WTC11 (cell line): ENCODE measurements at regions not wholly inside any gene's neighbourhood (a gene's known extent, or its start where the extent isn't known, plus 50 kb on each side); places are given as distances from the start of the nearest gene placed in this dataset.
A peak's percentile ranks its signal among the peaks of the same experiment; 100 is the strongest.

Source experiments
- ATAC-seq: fragments of 200-7000 bp; cut with Tn5 transposase; 2 replicates; pipeline ENCODE4 v1.10.0; 2021; ENCODE audit warnings: mild to moderate bottlenecking, moderate library complexity
- CTCF ChIA-PET: fragments of 300-600 bp; sonication (Branson Sonifier 250); formaldehyde crosslinking; loops from one replicate; lab custom pipeline; 2021; ENCODE audit warnings: antibody characterized with exemption; lab: Charles Lee
- POLR2A ChIA-PET: fragments of 350-600 bp; sonication (Branson Sonifier 250); formaldehyde crosslinking; loops from one replicate; lab custom pipeline; 2021; ENCODE audit warnings: antibody characterized with exemption; lab: Charles Lee
- DNase-seq: peaks from one replicate; pipeline ENCODE4 v3.0.0; 2021; ENCODE audit warnings: low spot score
- H3K27ac Mint-ChIP-seq: 2 replicates; pipeline ENCODE4 v1.8.0; 2021; ENCODE audit warnings: mixed read lengths
- H3K27me3 Mint-ChIP-seq: 2 replicates; pipeline ENCODE4 v1.8.0; 2021; ENCODE audit warnings: low read depth, mild to moderate bottlenecking, moderate library complexity, mixed read lengths
- H3K36me3 Mint-ChIP-seq: 2 replicates; pipeline ENCODE4 v1.8.0; 2021; ENCODE audit warnings: mixed read lengths
- H3K4me1 Mint-ChIP-seq: 2 replicates; pipeline ENCODE4 v1.8.0; 2022; ENCODE audit warnings: mixed read lengths
- H3K4me3 Mint-ChIP-seq: 2 replicates; pipeline ENCODE4 v1.8.0; 2021; ENCODE audit warnings: mild to moderate bottlenecking, moderate library complexity, mixed read lengths
- H3K9me3 Mint-ChIP-seq: 2 replicates; pipeline ENCODE4 v1.8.0; 2021; ENCODE audit warnings: mixed read lengths
- ELF4 ChIP-seq: sonication (generic); formaldehyde crosslinking; IDR thresholded peaks from 2 replicates; pipeline ENCODE4 v1.8.1; 2022; ENCODE audit warnings: low read depth, mild to moderate bottlenecking, moderate library complexity, missing genetic modification reagents
- ESRRA ChIP-seq: sonication (generic); formaldehyde crosslinking; IDR thresholded peaks from 2 replicates; pipeline ENCODE4 v1.8.1; 2022; ENCODE audit warnings: mild to moderate bottlenecking, missing genetic modification reagents, borderline replicate concordance
- FOXP1 ChIP-seq: sonication (generic); formaldehyde crosslinking; IDR thresholded peaks from 2 replicates; pipeline ENCODE4 v1.8.0; 2022; ENCODE audit warnings: missing genetic modification reagents, mild to moderate bottlenecking, moderate library complexity, borderline replicate concordance
- GRHL2 ChIP-seq: fragments of 250-450 bp; sonication (Bioruptor Pico); IDR thresholded peaks from 2 replicates; pipeline ENCODE4 v1.8.0; 2022; ENCODE audit warnings: mild to moderate bottlenecking, moderate library complexity; ENCODE audit not compliant: insufficient replicate concordance, severe bottlenecking
- IRF2 ChIP-seq: sonication (generic); formaldehyde crosslinking; IDR thresholded peaks from 2 replicates; pipeline ENCODE4 v1.8.0; 2022; ENCODE audit warnings: low read depth, missing genetic modification reagents, borderline replicate concordance
- MXD4 ChIP-seq: fragments of 250-450 bp; sonication (Bioruptor Pico); IDR thresholded peaks from 2 replicates; pipeline ENCODE4 v1.8.0; 2021; ENCODE audit warnings: mild to moderate bottlenecking, moderate library complexity, borderline replicate concordance
- NFATC4 ChIP-seq: fragments of 250-450 bp; sonication (Bioruptor Pico); IDR thresholded peaks from 2 replicates; pipeline ENCODE4 v1.9.0; 2021; ENCODE audit warnings: mild to moderate bottlenecking
- OVOL2 ChIP-seq: fragments of 250-450 bp; sonication (Bioruptor Pico); IDR thresholded peaks from 2 replicates; pipeline ENCODE4 v1.9.0; 2021; ENCODE audit warnings: mild to moderate bottlenecking, borderline replicate concordance
- RELA ChIP-seq: sonication (generic); formaldehyde crosslinking; IDR thresholded peaks from 2 replicates; pipeline ENCODE4 v1.8.1; 2022; ENCODE audit warnings: missing genetic modification reagents, mild to moderate bottlenecking, borderline replicate concordance
- RORB ChIP-seq: fragments of 250-450 bp; sonication (Bioruptor Pico); IDR thresholded peaks from 2 replicates; pipeline ENCODE4 v1.9.0; 2021; ENCODE audit warnings: mild to moderate bottlenecking
- SOX15 ChIP-seq: fragments of 250-450 bp; sonication (Bioruptor Pico); IDR thresholded peaks from 2 replicates; pipeline ENCODE4 v1.9.0; 2021; ENCODE audit warnings: mild to moderate bottlenecking
- SP1 ChIP-seq: sonication (generic); formaldehyde crosslinking; conservative IDR thresholded peaks from 2 replicates; pipeline ENCODE4 v1.8.1; 2022; ENCODE audit warnings: missing genetic modification reagents
- TEAD4 ChIP-seq: sonication (generic); formaldehyde crosslinking; IDR thresholded peaks from 2 replicates; pipeline ENCODE4 v1.8.0; 2022; ENCODE audit warnings: mild to moderate bottlenecking, missing genetic modification reagents
- ZBTB21 ChIP-seq: sonication (generic); formaldehyde crosslinking; IDR thresholded peaks from 2 replicates; pipeline ENCODE4 v1.8.1; 2023; ENCODE audit warnings: mild to moderate bottlenecking, missing genetic modification reagents, borderline replicate concordance
- ZBTB43 ChIP-seq: sonication (generic); formaldehyde crosslinking; IDR thresholded peaks from 2 replicates; pipeline ENCODE4 v1.8.1; 2023; ENCODE audit warnings: mild to moderate bottlenecking, missing genetic modification reagents
- ZNF232 ChIP-seq: sonication (generic); formaldehyde crosslinking; IDR thresholded peaks from 2 replicates; pipeline ENCODE4 v1.8.0; 2022; ENCODE audit warnings: mild to moderate bottlenecking, missing genetic modification reagents
- TF ChIP-seq, protein P1 (sequence below): sonication (generic); formaldehyde crosslinking; IDR thresholded peaks from 2 replicates; pipeline ENCODE4 v1.8.1; 2022; ENCODE audit warnings: mild to moderate bottlenecking, moderate library complexity, missing genetic modification reagents
- TF ChIP-seq, protein P2 (sequence below): sonication (generic); formaldehyde crosslinking; IDR thresholded peaks from 2 replicates; pipeline ENCODE4 v1.8.1; 2022; ENCODE audit warnings: mild to moderate bottlenecking, missing genetic modification reagents, moderate library complexity, borderline replicate concordance

DNA sequence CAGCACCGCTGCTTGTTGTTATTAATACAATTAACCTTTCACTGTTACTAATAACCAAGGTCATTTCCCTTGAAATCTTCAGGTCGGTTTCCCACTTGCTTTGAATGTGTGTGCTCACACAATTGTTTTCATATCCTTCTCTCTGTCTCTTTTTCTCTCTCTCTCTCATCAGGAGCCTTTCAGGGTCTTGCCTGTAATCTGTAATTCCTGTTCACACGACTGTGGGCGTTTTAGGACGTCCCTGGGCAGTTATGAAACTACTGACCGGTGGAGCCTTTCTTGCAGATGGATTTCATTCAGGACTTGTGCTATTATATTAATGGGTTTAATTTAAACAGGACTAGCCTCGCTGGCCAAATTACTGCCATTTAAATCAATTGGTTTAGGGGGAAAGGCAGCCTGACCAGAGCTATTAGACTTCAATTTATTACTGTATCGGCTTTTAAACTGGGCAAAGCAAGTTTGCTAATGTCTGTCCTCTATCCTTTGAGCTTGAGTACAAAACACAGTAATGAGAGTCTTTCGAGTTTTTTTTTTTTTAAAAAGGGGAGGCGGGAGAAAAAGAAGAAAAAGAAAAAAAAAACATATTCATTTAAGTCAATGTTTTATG is 316.0 kb upstream of the TLE4 start (continued):
- TF ChIP-seq RORB (CRISPR knock-in tag) (no peak), MXD4 (no peak), ZNF232 (CRISPR knock-in tag) (no peak), FOXP1 (CRISPR knock-in tag) (no peak), SP1 (CRISPR knock-in tag) (no peak)

- Mint-ChIP-seq H3K27me3 (no peaks in the 10 kb centered on the region), H3K9me3 (peaks cover 12% of the 10 kb centered on the region), H3K27ac (no peak overlapping the region), H3K4me3 (no peak overlapping the region), H3K36me3 (0 out of 2 replicates have a peak, but pooled peaks cover 3% of the 10 kb centered on the region), H3K4me1 (no peaks in the 10 kb centered on the region)
- POLR2A ChIA-PET: no interaction called here
- ATAC-seq: no peak; the same call in 1 of the 2 replicates
- no peak for DNase-seq
- CTCF ChIA-PET: no interaction called here
- TF ChIP-seq NFATC4: no peak
- TF ChIP-seq OVOL2: no peak
- no peak for TF ChIP-seq SOX15 (CRISPR knock-in tag)
Observed at GRCh38 chr9:79256691-79257213, 315.0 kb upstream of the TLE4 start.

DNA sequence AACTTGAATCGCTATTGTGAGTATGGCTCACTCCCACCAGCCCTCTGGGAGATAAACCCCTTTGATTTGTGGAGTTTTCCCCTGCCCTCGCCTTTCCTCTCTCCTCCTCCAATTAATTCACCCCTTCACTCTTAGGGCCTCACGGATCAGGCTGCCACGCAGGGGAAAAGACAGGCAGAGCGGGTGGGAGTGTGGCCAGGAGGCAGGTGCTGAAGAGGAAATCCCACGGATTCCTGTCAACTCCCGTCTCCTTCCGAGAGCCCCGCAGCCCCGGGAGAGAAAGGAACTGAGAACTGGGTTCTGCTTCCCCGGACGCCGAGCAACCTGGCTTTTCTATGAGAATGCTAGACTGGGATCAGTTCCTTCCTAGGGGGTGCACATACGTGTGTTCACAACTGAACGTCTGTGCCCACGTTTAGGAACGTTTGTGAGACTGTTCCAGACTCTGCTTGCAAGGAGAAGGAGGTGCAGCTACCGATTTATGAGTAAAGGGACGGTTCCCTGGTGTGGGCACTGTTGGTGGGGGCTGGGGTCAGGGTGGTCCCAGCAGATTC is 314.5 kb upstream of the TLE4 start:
- Mint-ChIP-seq H3K4me1 (no peaks in the 10 kb centered on the region), H3K36me3 (no peaks in the 10 kb centered on the region), H3K27me3 (no peaks in the 10 kb centered on the region), H3K9me3 (peaks cover 7% of the 10 kb centered on the region), H3K27ac (no peak overlapping the region), H3K4me3 (no peak overlapping the region)
- ChIA-PET POLR2A (no interaction called here), CTCF (no interaction called here)
- TF ChIP-seq, protein P1, sequence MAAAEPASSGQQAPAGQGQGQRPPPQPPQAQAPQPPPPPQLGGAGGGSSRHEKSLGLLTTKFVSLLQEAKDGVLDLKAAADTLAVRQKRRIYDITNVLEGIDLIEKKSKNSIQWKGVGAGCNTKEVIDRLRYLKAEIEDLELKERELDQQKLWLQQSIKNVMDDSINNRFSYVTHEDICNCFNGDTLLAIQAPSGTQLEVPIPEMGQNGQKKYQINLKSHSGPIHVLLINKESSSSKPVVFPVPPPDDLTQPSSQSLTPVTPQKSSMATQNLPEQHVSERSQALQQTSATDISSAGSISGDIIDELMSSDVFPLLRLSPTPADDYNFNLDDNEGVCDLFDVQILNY (CRISPR knock-in tag): no peak
- TF ChIP-seq TEAD4: no peak
- no peak for TF ChIP-seq ZBTB43 (CRISPR knock-in tag)
- TF ChIP-seq ELF4 (CRISPR knock-in tag): no peak
- no peak for TF ChIP-seq IRF2 (CRISPR knock-in tag)
- peak; percentile 49 for ATAC-seq
- peak; percentile 21 for DNase-seq

GRCh38 chr9:79257790-79258351 is 313.9 kb upstream of the TLE4 start:
- Mint-ChIP-seq H3K4me1 (no peaks in the 10 kb centered on the region), H3K9me3 (peaks cover 5% of the 10 kb centered on the region)
- no peak for DNase-seq
- peak; percentile 57 for ATAC-seq
- TF ChIP-seq GRHL2 (CRISPR knock-in tag) (no peak), ESRRA (CRISPR knock-in tag) (no peak), ZBTB21 (CRISPR knock-in tag) (no peak), RELA (CRISPR knock-in tag) (no peak)
- TF ChIP-seq, protein P2, sequence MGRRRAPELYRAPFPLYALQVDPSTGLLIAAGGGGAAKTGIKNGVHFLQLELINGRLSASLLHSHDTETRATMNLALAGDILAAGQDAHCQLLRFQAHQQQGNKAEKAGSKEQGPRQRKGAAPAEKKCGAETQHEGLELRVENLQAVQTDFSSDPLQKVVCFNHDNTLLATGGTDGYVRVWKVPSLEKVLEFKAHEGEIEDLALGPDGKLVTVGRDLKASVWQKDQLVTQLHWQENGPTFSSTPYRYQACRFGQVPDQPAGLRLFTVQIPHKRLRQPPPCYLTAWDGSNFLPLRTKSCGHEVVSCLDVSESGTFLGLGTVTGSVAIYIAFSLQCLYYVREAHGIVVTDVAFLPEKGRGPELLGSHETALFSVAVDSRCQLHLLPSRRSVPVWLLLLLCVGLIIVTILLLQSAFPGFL (CRISPR knock-in tag): no peak
- TF ChIP-seq, all 79 proteins: peak for 0
- no peak overlapping the region for H3K27ac Mint-ChIP-seq
- H3K4me3 Mint-ChIP-seq: no peak overlapping the region
- ChIA-PET POLR2A (no interaction called here), CTCF (no interaction called here)
- H3K27me3 Mint-ChIP-seq: no peaks in the 10 kb centered on the region
- peaks cover 3% of the 10 kb centered on the region for H3K36me3 Mint-ChIP-seq
